Spleen (tissue), 7 donors: ENCODE measurements at regions not wholly inside any gene's neighbourhood (a gene's known extent, or its start where the extent isn't known, plus 50 kb on each side); places are given as distances from the start of the nearest gene placed in this dataset.

Experiments used
- CTCF ChIP-seq, 11 experiments: fragments of 200-600 bp in 7 of 11; fragments of 450-650 bp in 4 of 11; sonication (generic) in 4 of 11; IDR thresholded peaks in 8 of 11; conservative IDR thresholded peaks in 3 of 11; 1 replicate in 7 of 11; 2 replicates in 4 of 11; pipeline versions ENCODE4 v1.4.0 to v1.8.0; 2016 to 2021; ENCODE audit warnings: antibody characterized with exemption in 11 of 11, inconsistent platforms in 4 of 11, mild to moderate bottlenecking in 1 of 11
- POLR2A ChIP-seq, 3 donors: fragments of 450-650 bp; IDR thresholded peaks; one replicate each; pipeline ENCODE4 v1.5.1; 2017; ENCODE audit warnings: antibody characterized with exemption in 3 of 3, mild to moderate bottlenecking in 1 of 3
- donor health status: DM: no; HTN: no; CAD: no; lungs with moderate emphysema.
- donor health status: DM: no; HTN: no; CAD: no.
- donor health status: DM: no; HTN: no; CAD: no.

- TF ChIP-seq CTCF (IDR thresholded peaks at IDR 0.05 in 8 of 11, conservative IDR thresholded peaks at IDR 0.05 in 3 of 11) (no peak), POLR2A (IDR thresholded peaks at IDR 0.05) (no peak)
Observed at GRCh38 chr17:22599322-22599721, 907.0 kb downstream of the KCNJ18 start.
